ENCODE measurements at regions not wholly inside any gene's neighbourhood (a gene's known extent, or its start where the extent isn't known, plus 50 kb on each side); places are given as distances from the start of the nearest gene placed in this dataset.

DNA sequence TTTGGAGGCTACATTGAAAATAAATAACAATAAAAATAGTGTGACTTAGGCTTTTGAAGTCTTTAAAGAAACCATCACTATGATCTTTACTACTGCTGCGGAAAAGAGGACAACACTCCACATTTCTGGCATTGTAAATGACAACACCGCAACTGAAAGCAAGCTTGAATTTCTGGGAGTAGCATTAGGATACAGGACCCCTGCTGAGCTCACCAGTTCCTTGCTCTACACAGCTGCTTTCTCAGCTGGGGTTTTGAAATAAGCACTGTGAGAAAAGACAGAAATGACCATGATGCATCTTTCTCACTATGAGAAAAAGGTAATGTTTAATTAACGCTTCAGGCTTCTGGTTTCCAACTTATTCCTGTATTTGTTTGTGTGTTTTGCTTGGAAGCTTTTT, 168.0 kb downstream of the TAF11L14 start:
- TF ChIP-seq, protein P1, sequence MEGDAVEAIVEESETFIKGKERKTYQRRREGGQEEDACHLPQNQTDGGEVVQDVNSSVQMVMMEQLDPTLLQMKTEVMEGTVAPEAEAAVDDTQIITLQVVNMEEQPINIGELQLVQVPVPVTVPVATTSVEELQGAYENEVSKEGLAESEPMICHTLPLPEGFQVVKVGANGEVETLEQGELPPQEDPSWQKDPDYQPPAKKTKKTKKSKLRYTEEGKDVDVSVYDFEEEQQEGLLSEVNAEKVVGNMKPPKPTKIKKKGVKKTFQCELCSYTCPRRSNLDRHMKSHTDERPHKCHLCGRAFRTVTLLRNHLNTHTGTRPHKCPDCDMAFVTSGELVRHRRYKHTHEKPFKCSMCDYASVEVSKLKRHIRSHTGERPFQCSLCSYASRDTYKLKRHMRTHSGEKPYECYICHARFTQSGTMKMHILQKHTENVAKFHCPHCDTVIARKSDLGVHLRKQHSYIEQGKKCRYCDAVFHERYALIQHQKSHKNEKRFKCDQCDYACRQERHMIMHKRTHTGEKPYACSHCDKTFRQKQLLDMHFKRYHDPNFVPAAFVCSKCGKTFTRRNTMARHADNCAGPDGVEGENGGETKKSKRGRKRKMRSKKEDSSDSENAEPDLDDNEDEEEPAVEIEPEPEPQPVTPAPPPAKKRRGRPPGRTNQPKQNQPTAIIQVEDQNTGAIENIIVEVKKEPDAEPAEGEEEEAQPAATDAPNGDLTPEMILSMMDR (optimal IDR thresholded peaks at IDR 0.05 in 1 of 3, IDR thresholded peaks at IDR 0.05 in 1 of 3, conservative IDR thresholded peaks at IDR 0.05 in 1 of 3; ENCODE audit: extremely low read depth in 1 of 3, insufficient read depth in 2 of 3, low read length in 3 of 3) = no peak
- no peak for TF ChIP-seq EZH2 (IDR thresholded peaks at IDR 0.05; ENCODE audit: low read length)
